ENCODE measurements at regions not wholly inside any gene's neighbourhood (a gene's known extent, or its start where the extent isn't known, plus 50 kb on each side); places are given as distances from the start of the nearest gene placed in this dataset.

- TF ChIP-seq, protein P1, sequence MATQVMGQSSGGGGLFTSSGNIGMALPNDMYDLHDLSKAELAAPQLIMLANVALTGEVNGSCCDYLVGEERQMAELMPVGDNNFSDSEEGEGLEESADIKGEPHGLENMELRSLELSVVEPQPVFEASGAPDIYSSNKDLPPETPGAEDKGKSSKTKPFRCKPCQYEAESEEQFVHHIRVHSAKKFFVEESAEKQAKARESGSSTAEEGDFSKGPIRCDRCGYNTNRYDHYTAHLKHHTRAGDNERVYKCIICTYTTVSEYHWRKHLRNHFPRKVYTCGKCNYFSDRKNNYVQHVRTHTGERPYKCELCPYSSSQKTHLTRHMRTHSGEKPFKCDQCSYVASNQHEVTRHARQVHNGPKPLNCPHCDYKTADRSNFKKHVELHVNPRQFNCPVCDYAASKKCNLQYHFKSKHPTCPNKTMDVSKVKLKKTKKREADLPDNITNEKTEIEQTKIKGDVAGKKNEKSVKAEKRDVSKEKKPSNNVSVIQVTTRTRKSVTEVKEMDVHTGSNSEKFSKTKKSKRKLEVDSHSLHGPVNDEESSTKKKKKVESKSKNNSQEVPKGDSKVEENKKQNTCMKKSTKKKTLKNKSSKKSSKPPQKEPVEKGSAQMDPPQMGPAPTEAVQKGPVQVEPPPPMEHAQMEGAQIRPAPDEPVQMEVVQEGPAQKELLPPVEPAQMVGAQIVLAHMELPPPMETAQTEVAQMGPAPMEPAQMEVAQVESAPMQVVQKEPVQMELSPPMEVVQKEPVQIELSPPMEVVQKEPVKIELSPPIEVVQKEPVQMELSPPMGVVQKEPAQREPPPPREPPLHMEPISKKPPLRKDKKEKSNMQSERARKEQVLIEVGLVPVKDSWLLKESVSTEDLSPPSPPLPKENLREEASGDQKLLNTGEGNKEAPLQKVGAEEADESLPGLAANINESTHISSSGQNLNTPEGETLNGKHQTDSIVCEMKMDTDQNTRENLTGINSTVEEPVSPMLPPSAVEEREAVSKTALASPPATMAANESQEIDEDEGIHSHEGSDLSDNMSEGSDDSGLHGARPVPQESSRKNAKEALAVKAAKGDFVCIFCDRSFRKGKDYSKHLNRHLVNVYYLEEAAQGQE (IDR thresholded peaks at IDR 0.05; ENCODE audit: borderline replicate concordance): no peak
- TF ChIP-seq EZH2 (IDR thresholded peaks at IDR 0.05; ENCODE audit: borderline replicate concordance, insufficient read depth, low read length, poor library complexity, severe bottlenecking): no peak
- TF ChIP-seq, protein P2, sequence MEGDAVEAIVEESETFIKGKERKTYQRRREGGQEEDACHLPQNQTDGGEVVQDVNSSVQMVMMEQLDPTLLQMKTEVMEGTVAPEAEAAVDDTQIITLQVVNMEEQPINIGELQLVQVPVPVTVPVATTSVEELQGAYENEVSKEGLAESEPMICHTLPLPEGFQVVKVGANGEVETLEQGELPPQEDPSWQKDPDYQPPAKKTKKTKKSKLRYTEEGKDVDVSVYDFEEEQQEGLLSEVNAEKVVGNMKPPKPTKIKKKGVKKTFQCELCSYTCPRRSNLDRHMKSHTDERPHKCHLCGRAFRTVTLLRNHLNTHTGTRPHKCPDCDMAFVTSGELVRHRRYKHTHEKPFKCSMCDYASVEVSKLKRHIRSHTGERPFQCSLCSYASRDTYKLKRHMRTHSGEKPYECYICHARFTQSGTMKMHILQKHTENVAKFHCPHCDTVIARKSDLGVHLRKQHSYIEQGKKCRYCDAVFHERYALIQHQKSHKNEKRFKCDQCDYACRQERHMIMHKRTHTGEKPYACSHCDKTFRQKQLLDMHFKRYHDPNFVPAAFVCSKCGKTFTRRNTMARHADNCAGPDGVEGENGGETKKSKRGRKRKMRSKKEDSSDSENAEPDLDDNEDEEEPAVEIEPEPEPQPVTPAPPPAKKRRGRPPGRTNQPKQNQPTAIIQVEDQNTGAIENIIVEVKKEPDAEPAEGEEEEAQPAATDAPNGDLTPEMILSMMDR (IDR thresholded peaks at IDR 0.05; ENCODE audit: poor library complexity, severe bottlenecking): no peak
- TF ChIP-seq POLR2AphosphoS5 (IDR thresholded peaks at IDR 0.05): no peak
- no peak for TF ChIP-seq TAF1 (IDR thresholded peaks at IDR 0.05; ENCODE audit: low read depth)
Measured at GRCh38 chr6:121653624-121654008, 218.2 kb downstream of the GJA1 start.
